Neuron (in vitro differentiated cells): ENCODE measurements at regions not wholly inside any gene's neighbourhood (a gene's known extent, or its start where the extent isn't known, plus 50 kb on each side); places are given as distances from the start of the nearest gene placed in this dataset.

Experiments used
- H2AFZ ChIP-seq: one replicate; pipeline ENCODE4 v1.6.1; 2013; ENCODE audit warnings: low read depth, mild to moderate bottlenecking, inconsistent platforms, low read length, moderate library complexity
- H3K27me3 ChIP-seq: one replicate; pipeline ENCODE4 v1.6.1; 2013; ENCODE audit warnings: low read length; ENCODE audit not compliant: insufficient read depth
- H3K36me3 ChIP-seq: one replicate; pipeline ENCODE4 v1.6.1; 2013; ENCODE audit warnings: low read length; ENCODE audit not compliant: insufficient read depth
- H3K4me1 ChIP-seq: one replicate; pipeline ENCODE4 v1.6.1; 2013; ENCODE audit warnings: low read length; ENCODE audit not compliant: insufficient read depth
- H3K4me3 ChIP-seq: 2 replicates; pipeline ENCODE4 v1.5.1; 2013; ENCODE audit warnings: mild to moderate bottlenecking, low read length, moderate library complexity
- H3K9me3 ChIP-seq: one replicate; pipeline ENCODE4 v1.6.1; 2013; ENCODE audit warnings: low read length

GRCh38 chr2:221197225-221197856 lies 374.8 kb downstream of the EPHA4 start:
- H3K9me3 ChIP-seq: no peaks in the 10 kb centered on the region
- H3K27me3 ChIP-seq: no peaks in the 10 kb centered on the region
- H3K4me1 ChIP-seq: no peaks in the 10 kb centered on the region
- H3K4me3 ChIP-seq: no peak overlapping the region
- no peaks in the 10 kb centered on the region for H3K36me3 ChIP-seq
- no peak overlapping the region for H2AFZ ChIP-seq

GRCh38 chr2:221198309-221198708 lies 373.8 kb downstream of the EPHA4 start:
- Histone ChIP-seq H3K27me3 (no peaks in the 10 kb centered on the region), H3K4me3 (no peak overlapping the region), H3K9me3 (no peaks in the 10 kb centered on the region), H2AFZ (no peak overlapping the region), H3K36me3 (no peaks in the 10 kb centered on the region), H3K4me1 (no peaks in the 10 kb centered on the region)

GRCh38 chr2:221200184-221200839 lies 371.8 kb downstream of the EPHA4 start:
- Histone ChIP-seq H3K4me1 (no peaks in the 10 kb centered on the region), H3K4me3 (no peak overlapping the region)

GRCh38 chr2:221202431-221202830 lies 369.7 kb downstream of the EPHA4 start:
- no peaks in the 10 kb centered on the region for H3K27me3 ChIP-seq
- no peaks in the 10 kb centered on the region for H3K36me3 ChIP-seq
- no peak overlapping the region for H2AFZ ChIP-seq
- no peaks in the 10 kb centered on the region for H3K4me1 ChIP-seq
- H3K9me3 ChIP-seq: no peaks in the 10 kb centered on the region
- H3K4me3 ChIP-seq: no peak overlapping the region

More at GRCh38 chr2:221200184-221200839, 371.8 kb downstream of the EPHA4 start:
- no peaks in the 10 kb centered on the region for H3K9me3 ChIP-seq
- H3K36me3 ChIP-seq: no peaks in the 10 kb centered on the region
- no peaks in the 10 kb centered on the region for H3K27me3 ChIP-seq
- H2AFZ ChIP-seq: no peak overlapping the region

GRCh38 chr2:221203125-221203524 lies 369.0 kb downstream of the EPHA4 start:
- Histone ChIP-seq H3K27me3 (no peaks in the 10 kb centered on the region), H3K9me3 (no peaks in the 10 kb centered on the region), H2AFZ (no peak overlapping the region), H3K36me3 (no peaks in the 10 kb centered on the region), H3K4me1 (no peaks in the 10 kb centered on the region), H3K4me3 (no peak overlapping the region)

GRCh38 chr2:221203856-221204255 lies 368.2 kb downstream of the EPHA4 start:
- H3K4me3 ChIP-seq: no peak overlapping the region
- no peaks in the 10 kb centered on the region for H3K9me3 ChIP-seq
- H2AFZ ChIP-seq: no peak overlapping the region
- H3K4me1 ChIP-seq: no peaks in the 10 kb centered on the region
- no peaks in the 10 kb centered on the region for H3K27me3 ChIP-seq
- no peaks in the 10 kb centered on the region for H3K36me3 ChIP-seq

GRCh38 chr2:221204699-221205098 lies 367.4 kb downstream of the EPHA4 start:
- Histone ChIP-seq H3K4me1 (no peaks in the 10 kb centered on the region), H3K27me3 (no peaks in the 10 kb centered on the region), H2AFZ (no peak overlapping the region), H3K9me3 (no peaks in the 10 kb centered on the region), H3K4me3 (no peak overlapping the region), H3K36me3 (no peaks in the 10 kb centered on the region)

GRCh38 chr2:221205103-221205673 lies 366.9 kb downstream of the EPHA4 start:
- Histone ChIP-seq H3K4me3 (no peak overlapping the region), H3K27me3 (no peaks in the 10 kb centered on the region), H2AFZ (no peak overlapping the region), H3K4me1 (no peaks in the 10 kb centered on the region), H3K9me3 (no peaks in the 10 kb centered on the region), H3K36me3 (no peaks in the 10 kb centered on the region)

GRCh38 chr2:221210686-221211085 lies 361.4 kb downstream of the EPHA4 start:
- Histone ChIP-seq H3K4me1 (no peaks in the 10 kb centered on the region), H3K36me3 (no peaks in the 10 kb centered on the region), H3K27me3 (no peaks in the 10 kb centered on the region), H3K4me3 (no peak overlapping the region), H3K9me3 (no peaks in the 10 kb centered on the region), H2AFZ (no peak overlapping the region)

- Histone ChIP-seq H3K9me3 (no peaks in the 10 kb centered on the region), H3K4me3 (no peak overlapping the region), H3K36me3 (no peaks in the 10 kb centered on the region), H3K27me3 (no peaks in the 10 kb centered on the region), H2AFZ (no peak overlapping the region), H3K4me1 (no peaks in the 10 kb centered on the region)
Measured at GRCh38 chr2:221211653-221212052, 360.5 kb downstream of the EPHA4 start.

- Histone ChIP-seq H3K4me3 (no peak overlapping the region), H3K36me3 (no peaks in the 10 kb centered on the region), H3K4me1 (no peaks in the 10 kb centered on the region)
Measured at GRCh38 chr2:221212105-221212504, 360.0 kb downstream of the EPHA4 start.

GRCh38 chr2:221215487-221215886 lies 356.6 kb downstream of the EPHA4 start:
- H3K9me3 ChIP-seq: no peaks in the 10 kb centered on the region
- H3K4me3 ChIP-seq: no peak overlapping the region
- no peaks in the 10 kb centered on the region for H3K4me1 ChIP-seq
- H3K36me3 ChIP-seq: no peaks in the 10 kb centered on the region
- no peaks in the 10 kb centered on the region for H3K27me3 ChIP-seq
- no peak overlapping the region for H2AFZ ChIP-seq

More at GRCh38 chr2:221212105-221212504, 360.0 kb downstream of the EPHA4 start:
- Histone ChIP-seq H3K27me3 (no peaks in the 10 kb centered on the region), H2AFZ (no peak overlapping the region), H3K9me3 (no peaks in the 10 kb centered on the region)

GRCh38 chr2:221216636-221217035 lies 355.5 kb downstream of the EPHA4 start:
- Histone ChIP-seq H3K9me3 (no peaks in the 10 kb centered on the region), H3K27me3 (no peaks in the 10 kb centered on the region), H3K36me3 (no peaks in the 10 kb centered on the region), H3K4me3 (no peak overlapping the region), H2AFZ (no peak overlapping the region), H3K4me1 (no peaks in the 10 kb centered on the region)
